ENCODE measurements at regions not wholly inside any gene's neighbourhood (a gene's known extent, or its start where the extent isn't known, plus 50 kb on each side); places are given as distances from the start of the nearest gene placed in this dataset.

GRCh38 chr14:66085224-66085623 is 400.9 kb upstream of the CCDC196 start:
- H3K27me3 ChIP-seq (ENCODE audit: low read depth, low read length), result peaks cover 5% of the 10 kb centered on the region
- H4K20me1 ChIP-seq (ENCODE audit: insufficient read depth, low read length), result no peaks in the 10 kb centered on the region
- no peaks in the 10 kb centered on the region for H3K4me1 ChIP-seq (ENCODE audit: low read length)
- no peaks in the 10 kb centered on the region for H3K9me3 ChIP-seq (ENCODE audit: insufficient read depth, low read length)
- H3K27ac ChIP-seq (ENCODE audit: low read length), result no peak overlapping the region
- no peak overlapping the region for H2AFZ ChIP-seq (ENCODE audit: low read depth, low read length)
- no peak overlapping the region for H3K9ac ChIP-seq (ENCODE audit: low read length)
- no peak for TF ChIP-seq CTCF (IDR thresholded peaks at IDR 0.05; ENCODE audit: low read depth, low read length)
- TF ChIP-seq EZH2phosphoT487 (IDR thresholded peaks at IDR 0.05; ENCODE audit: low read depth), result no peak
- no peak overlapping the region for H3K4me3 ChIP-seq (ENCODE audit: low read length)
- H3K36me3 ChIP-seq (replicated peaks; ENCODE audit: low read depth, low read length), result no peaks in the 10 kb centered on the region
- no peak overlapping the region for H3K4me2 ChIP-seq (ENCODE audit: low read length)
- H3K79me2 ChIP-seq (ENCODE audit: low read length), result no peaks in the 10 kb centered on the region

GRCh38 chr14:66085665-66086064 is 400.5 kb upstream of the CCDC196 start:
- Histone ChIP-seq H3K36me3 (replicated peaks; ENCODE audit: low read depth, low read length) (no peaks in the 10 kb centered on the region), H3K79me2 (ENCODE audit: low read length) (no peaks in the 10 kb centered on the region), H4K20me1 (ENCODE audit: insufficient read depth, low read length) (no peaks in the 10 kb centered on the region), H3K9ac (ENCODE audit: low read length) (no peak overlapping the region), H3K9me3 (ENCODE audit: insufficient read depth, low read length) (no peaks in the 10 kb centered on the region), H3K4me2 (ENCODE audit: low read length) (no peak overlapping the region), H3K4me3 (ENCODE audit: low read length) (no peak overlapping the region), H3K27ac (ENCODE audit: low read length) (no peak overlapping the region), H2AFZ (ENCODE audit: low read depth, low read length) (no peak overlapping the region), H3K27me3 (ENCODE audit: low read depth, low read length) (peaks cover 5% of the 10 kb centered on the region), H3K4me1 (ENCODE audit: low read length) (no peaks in the 10 kb centered on the region)
- no peak for TF ChIP-seq CTCF (IDR thresholded peaks at IDR 0.05; ENCODE audit: low read depth, low read length)
- TF ChIP-seq EZH2phosphoT487 (IDR thresholded peaks at IDR 0.05; ENCODE audit: low read depth), result no peak

DNA sequence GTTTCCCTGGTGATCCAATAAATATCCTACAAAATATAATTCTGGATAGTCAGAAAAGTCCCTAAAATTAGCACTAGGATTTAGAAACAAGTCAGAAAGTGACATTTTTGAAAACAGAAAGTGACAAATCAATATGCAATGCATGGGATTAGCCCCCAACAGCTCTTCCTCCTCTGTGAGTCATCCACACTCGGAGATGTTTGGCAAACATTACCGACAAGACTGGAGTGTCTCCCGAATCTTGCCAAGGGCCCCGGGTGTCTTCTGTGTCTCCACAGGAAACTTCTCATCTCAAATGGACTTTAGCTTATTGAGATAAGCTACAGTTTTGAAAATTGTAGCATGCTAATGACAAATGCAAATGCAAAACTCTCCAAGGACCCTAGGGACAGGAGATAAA is 398.9 kb upstream of the CCDC196 start:
- no peaks in the 10 kb centered on the region for H3K4me1 ChIP-seq (ENCODE audit: low read length)
- no peaks in the 10 kb centered on the region for H3K9me3 ChIP-seq (ENCODE audit: insufficient read depth, low read length)
- no peak overlapping the region for H3K4me2 ChIP-seq (ENCODE audit: low read length)

DNA sequence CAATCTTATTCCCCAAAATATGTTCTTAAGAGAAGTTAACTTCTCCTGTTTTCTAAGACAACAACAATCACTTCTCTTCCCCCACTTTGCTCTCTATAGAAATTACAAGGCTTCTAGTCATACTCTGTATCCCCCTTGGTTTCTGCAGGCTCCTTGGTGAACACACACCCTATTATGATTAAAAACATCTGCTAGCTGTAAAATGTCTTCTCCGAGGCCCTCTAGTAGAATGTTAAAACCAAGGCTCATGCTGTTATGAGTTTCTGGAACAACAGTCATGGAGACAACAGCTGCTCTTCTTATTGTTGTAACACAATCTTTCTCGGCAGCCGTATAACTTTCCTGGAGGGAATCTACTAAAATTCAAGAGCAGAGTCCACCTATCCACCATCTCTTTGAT is 397.5 kb upstream of the CCDC196 start:
- Histone ChIP-seq H3K27ac (ENCODE audit: low read length) (no peak overlapping the region), H3K9ac (ENCODE audit: low read length) (no peak overlapping the region), H3K4me1 (ENCODE audit: low read length) (no peaks in the 10 kb centered on the region), H2AFZ (ENCODE audit: low read depth, low read length) (no peak overlapping the region), H3K27me3 (ENCODE audit: low read depth, low read length) (peaks cover 2% of the 10 kb centered on the region; the same call in 1 of the 2 replicates), H3K79me2 (ENCODE audit: low read length) (no peaks in the 10 kb centered on the region), H3K4me2 (ENCODE audit: low read length) (no peak overlapping the region), H3K36me3 (replicated peaks; ENCODE audit: low read depth, low read length) (no peaks in the 10 kb centered on the region), H3K9me3 (ENCODE audit: insufficient read depth, low read length) (no peaks in the 10 kb centered on the region), H4K20me1 (ENCODE audit: insufficient read depth, low read length) (no peaks in the 10 kb centered on the region), H3K4me3 (ENCODE audit: low read length) (no peak overlapping the region)
- no peak for TF ChIP-seq CTCF (IDR thresholded peaks at IDR 0.05; ENCODE audit: low read depth, low read length)
- no peak for TF ChIP-seq EZH2phosphoT487 (IDR thresholded peaks at IDR 0.05; ENCODE audit: low read depth)

More for the DNA sequence above, 398.9 kb upstream of the CCDC196 start:
- Histone ChIP-seq H3K79me2 (ENCODE audit: low read length) (no peaks in the 10 kb centered on the region), H3K27ac (ENCODE audit: low read length) (no peak overlapping the region), H3K27me3 (ENCODE audit: low read depth, low read length) (peaks cover 2% of the 10 kb centered on the region), H3K36me3 (replicated peaks; ENCODE audit: low read depth, low read length) (no peaks in the 10 kb centered on the region), H2AFZ (ENCODE audit: low read depth, low read length) (no peak overlapping the region), H3K4me3 (ENCODE audit: low read length) (no peak overlapping the region), H3K9ac (ENCODE audit: low read length) (no peak overlapping the region), H4K20me1 (ENCODE audit: insufficient read depth, low read length) (no peaks in the 10 kb centered on the region)
- TF ChIP-seq CTCF (IDR thresholded peaks at IDR 0.05; ENCODE audit: low read depth, low read length), result no peak
- no peak for TF ChIP-seq EZH2phosphoT487 (IDR thresholded peaks at IDR 0.05; ENCODE audit: low read depth)
